ENCODE measurements at regions not wholly inside any gene's neighbourhood (a gene's known extent, or its start where the extent isn't known, plus 50 kb on each side); places are given as distances from the start of the nearest gene placed in this dataset.

- no peak for TF ChIP-seq CTCF (conservative IDR thresholded peaks at IDR 0.05)
- no peak for TF ChIP-seq ZFX (IDR thresholded peaks at IDR 0.05)
These were observed 307.0 kb upstream of the TLE4 start for GRCh38 chr9:79264511-79265355.
